OCI-LY1 (cell line): ENCODE measurements at regions not wholly inside any gene's neighbourhood (a gene's known extent, or its start where the extent isn't known, plus 50 kb on each side); places are given as distances from the start of the nearest gene placed in this dataset.

Source experiments
- H2AFZ ChIP-seq: fragments of 200-600 bp; sonication (generic), shearing (Covaris generic); 2 replicates; pipeline ENCODE4 v1.6.0; 2014; ENCODE audit warnings: antibody characterized with exemption, mild to moderate bottlenecking, low read length
- H3F3A ChIP-seq: fragments of 200-600 bp; sonication (generic), shearing (Covaris generic); 2 replicates; pipeline ENCODE4 v1.6.0; 2014; ENCODE audit warnings: mild to moderate bottlenecking, antibody characterized with exemption, low read length, moderate library complexity; ENCODE audit not compliant: insufficient read depth
- H3K27ac ChIP-seq: fragments of 200-600 bp; sonication (generic); 2 replicates; pipeline ENCODE4 v1.5.1; 2014; ENCODE audit warnings: low read length, mixed run types, mild to moderate bottlenecking, low read depth; ENCODE audit not compliant: poor library complexity, severe bottlenecking
- H3K27me3 ChIP-seq: fragments of 200-600 bp; sonication (generic); 2 replicates; pipeline ENCODE4 v1.6.0; 2014; ENCODE audit warnings: antibody characterized with exemption, mild to moderate bottlenecking, low read length, moderate library complexity; ENCODE audit not compliant: insufficient read depth
- H3K36me3 ChIP-seq: fragments of 200-600 bp; sonication (generic); 2 replicates; pipeline ENCODE4 v1.6.1; 2014; ENCODE audit warnings: mild to moderate bottlenecking, antibody characterized with exemption, low read length, moderate library complexity, mixed read lengths; ENCODE audit not compliant: insufficient read depth
- H3K4me1 ChIP-seq: fragments of 200-600 bp; sonication (generic); 2 replicates; pipeline ENCODE4 v1.5.1; 2014; ENCODE audit warnings: mild to moderate bottlenecking, low read length, moderate library complexity; ENCODE audit not compliant: insufficient read depth, severe bottlenecking
- H3K4me2 ChIP-seq: fragments of 200-600 bp; sonication (generic), shearing (Covaris generic); 2 replicates; pipeline ENCODE4 v1.6.1; 2014; ENCODE audit warnings: low read length
- H3K4me3 ChIP-seq: fragments of 200-600 bp; sonication (generic); 2 replicates; pipeline ENCODE4 v1.5.1; 2014; ENCODE audit warnings: low read length, low read depth, mild to moderate bottlenecking, mixed read lengths; ENCODE audit not compliant: poor library complexity, severe bottlenecking
- H3K79me2 ChIP-seq: fragments of 200-600 bp; shearing (Covaris generic); 2 replicates; pipeline ENCODE4 v1.6.1; 2016; ENCODE audit warnings: mixed run types, low read length, mixed read lengths; ENCODE audit not compliant: insufficient read depth
- H3K9ac ChIP-seq: fragments of 200-600 bp; sonication (generic), shearing (Covaris generic); 2 replicates; pipeline ENCODE4 v1.6.1; 2014; ENCODE audit warnings: mild to moderate bottlenecking, low read length, mixed read lengths
- H3K9me2 ChIP-seq: fragments of 200-600 bp; sonication (generic), shearing (Covaris generic); 2 replicates; pipeline ENCODE4 v1.6.1; 2014; ENCODE audit warnings: low read depth, mild to moderate bottlenecking, low read length, mixed read lengths
- H3K9me3 ChIP-seq: fragments of 200-600 bp; shearing (Covaris generic); 2 replicates; pipeline ENCODE4 v1.6.1; 2014; ENCODE audit warnings: low read length, mixed read lengths
- H4K20me1 ChIP-seq: fragments of 200-600 bp; sonication (generic), shearing (Covaris generic); 2 replicates; pipeline ENCODE4 v1.6.0; 2016; ENCODE audit warnings: mild to moderate bottlenecking, low read length; ENCODE audit not compliant: insufficient read depth
- EZH2 ChIP-seq: fragments of 200-600 bp; sonication (generic), shearing (Covaris generic); IDR thresholded peaks from 2 replicates; pipeline ENCODE4 v1.8.0; 2017; ENCODE audit warnings: borderline replicate concordance, mixed run types, mild to moderate bottlenecking, antibody characterized with exemption, low read length, moderate library complexity, mixed read lengths
- TF ChIP-seq, protein P1 (sequence below): fragments of 200-600 bp; sonication (generic), shearing (Covaris generic); IDR thresholded peaks from 2 replicates; pipeline ENCODE4 v1.5.1; 2017; ENCODE audit warnings: mild to moderate bottlenecking, antibody characterized with exemption, low read length, moderate library complexity, mixed read lengths

DNA sequence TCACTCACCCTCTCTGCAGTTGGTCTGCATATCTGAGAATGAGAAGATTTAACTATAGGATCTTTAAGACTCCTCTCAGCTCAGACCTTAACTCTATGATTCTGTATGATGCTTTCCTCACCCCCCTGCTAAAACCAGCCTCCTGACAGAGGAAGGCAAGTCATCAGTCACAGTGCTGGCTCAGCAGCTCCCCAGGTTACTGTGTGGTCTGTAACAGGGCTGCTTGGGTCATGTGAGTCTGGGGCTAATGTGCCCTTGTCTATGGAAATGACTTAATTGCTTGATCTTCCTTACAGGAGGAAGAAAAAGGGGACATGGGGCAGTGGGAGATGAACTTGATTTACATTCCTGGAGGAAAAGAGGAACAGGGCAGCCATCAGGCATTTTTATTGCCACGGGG, 625.6 kb downstream of the PTPRU start:
- no peak overlapping the region for H3K4me3 ChIP-seq
- no peaks in the 10 kb centered on the region for H3K9me2 ChIP-seq
- H3K79me2 ChIP-seq: no peaks in the 10 kb centered on the region
- no peaks in the 10 kb centered on the region; the same call in 1 of the 2 replicates for H3K36me3 ChIP-seq
- no peaks in the 10 kb centered on the region for H3K9me3 ChIP-seq
- H2AFZ ChIP-seq: no peak overlapping the region
- no peak overlapping the region for H3K4me2 ChIP-seq
- H3F3A ChIP-seq: no peaks in the 10 kb centered on the region
- no peaks in the 10 kb centered on the region for H4K20me1 ChIP-seq
- H3K27me3 ChIP-seq: no peaks in the 10 kb centered on the region
- no peak for TF ChIP-seq EZH2
- TF ChIP-seq, protein P1, sequence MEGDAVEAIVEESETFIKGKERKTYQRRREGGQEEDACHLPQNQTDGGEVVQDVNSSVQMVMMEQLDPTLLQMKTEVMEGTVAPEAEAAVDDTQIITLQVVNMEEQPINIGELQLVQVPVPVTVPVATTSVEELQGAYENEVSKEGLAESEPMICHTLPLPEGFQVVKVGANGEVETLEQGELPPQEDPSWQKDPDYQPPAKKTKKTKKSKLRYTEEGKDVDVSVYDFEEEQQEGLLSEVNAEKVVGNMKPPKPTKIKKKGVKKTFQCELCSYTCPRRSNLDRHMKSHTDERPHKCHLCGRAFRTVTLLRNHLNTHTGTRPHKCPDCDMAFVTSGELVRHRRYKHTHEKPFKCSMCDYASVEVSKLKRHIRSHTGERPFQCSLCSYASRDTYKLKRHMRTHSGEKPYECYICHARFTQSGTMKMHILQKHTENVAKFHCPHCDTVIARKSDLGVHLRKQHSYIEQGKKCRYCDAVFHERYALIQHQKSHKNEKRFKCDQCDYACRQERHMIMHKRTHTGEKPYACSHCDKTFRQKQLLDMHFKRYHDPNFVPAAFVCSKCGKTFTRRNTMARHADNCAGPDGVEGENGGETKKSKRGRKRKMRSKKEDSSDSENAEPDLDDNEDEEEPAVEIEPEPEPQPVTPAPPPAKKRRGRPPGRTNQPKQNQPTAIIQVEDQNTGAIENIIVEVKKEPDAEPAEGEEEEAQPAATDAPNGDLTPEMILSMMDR: no peak
- no peaks in the 10 kb centered on the region for H3K4me1 ChIP-seq
- no peak overlapping the region for H3K9ac ChIP-seq
- no peak overlapping the region for H3K27ac ChIP-seq

DNA sequence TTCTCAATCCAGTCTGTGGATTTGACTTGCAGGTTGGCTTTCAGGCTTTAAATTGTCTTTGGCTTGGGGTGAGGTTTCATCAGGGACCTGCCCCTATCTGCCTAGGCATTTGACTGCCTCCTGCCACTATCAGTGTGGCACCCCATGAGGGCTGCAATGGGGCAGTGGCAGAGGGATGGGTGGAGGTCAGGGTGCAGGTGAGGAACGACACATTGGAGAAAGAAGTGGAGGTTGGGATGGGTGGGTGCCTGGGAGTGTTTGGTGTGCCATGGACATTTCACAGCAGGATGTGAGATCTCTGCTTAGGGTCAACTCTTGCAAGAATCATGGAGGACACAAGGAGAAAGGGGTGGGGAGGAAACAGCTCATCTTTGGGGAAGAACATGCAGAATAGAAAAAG, 625.1 kb downstream of the PTPRU start:
- Histone ChIP-seq H2AFZ (no peak overlapping the region), H3K9me3 (no peaks in the 10 kb centered on the region)

GRCh38 chr1:29860681-29861080, 624.4 kb downstream of the PTPRU start:
- no peaks in the 10 kb centered on the region for H3K4me1 ChIP-seq
- no peak overlapping the region for H3K9ac ChIP-seq
- no peak overlapping the region for H3K4me2 ChIP-seq
- H2AFZ ChIP-seq: no peak overlapping the region
- H3F3A ChIP-seq: no peaks in the 10 kb centered on the region
- H3K36me3 ChIP-seq: no peaks in the 10 kb centered on the region; the same call in 1 of the 2 replicates
- TF ChIP-seq EZH2: no peak
- TF ChIP-seq, protein P1: no peak
- H3K9me2 ChIP-seq: no peaks in the 10 kb centered on the region
- H3K9me3 ChIP-seq: no peaks in the 10 kb centered on the region
- H3K27ac ChIP-seq: no peak overlapping the region
- H4K20me1 ChIP-seq: no peaks in the 10 kb centered on the region
- H3K79me2 ChIP-seq: no peaks in the 10 kb centered on the region
- no peak overlapping the region for H3K4me3 ChIP-seq
- no peaks in the 10 kb centered on the region; the same call in 1 of the 2 replicates for H3K27me3 ChIP-seq

More for the DNA sequence above, 625.1 kb downstream of the PTPRU start:
- Histone ChIP-seq H3K4me1 (no peaks in the 10 kb centered on the region), H3K27me3 (no peaks in the 10 kb centered on the region), H3K27ac (no peak overlapping the region), H3F3A (no peaks in the 10 kb centered on the region), H3K4me2 (no peak overlapping the region), H4K20me1 (no peaks in the 10 kb centered on the region), H3K9ac (no peak overlapping the region), H3K36me3 (no peaks in the 10 kb centered on the region; the same call in 1 of the 2 replicates), H3K4me3 (no peak overlapping the region), H3K79me2 (no peaks in the 10 kb centered on the region), H3K9me2 (no peaks in the 10 kb centered on the region)
- no peak for TF ChIP-seq EZH2
- TF ChIP-seq, protein P1: no peak
